ENCODE measurements at regions not wholly inside any gene's neighbourhood (a gene's known extent, or its start where the extent isn't known, plus 50 kb on each side); places are given as distances from the start of the nearest gene placed in this dataset.

- no peak for DNase-seq
These were observed 282.8 kb upstream of the EDNRB start for GRCh38 chr13:78201411-78201810.

GRCh38 chr13:78198821-78199220 is 280.2 kb upstream of the EDNRB start:
- no peak for DNase-seq

- no peak for DNase-seq
These were observed 279.8 kb upstream of the EDNRB start for GRCh38 chr13:78198419-78198818.

- DNase-seq, result no peak
These were observed 278.6 kb upstream of the EDNRB start for GRCh38 chr13:78197231-78197630.

- no peak for DNase-seq
These were observed 276.4 kb upstream of the EDNRB start for GRCh38 chr13:78194904-78195639.

GRCh38 chr13:78193846-78194245 is 275.2 kb upstream of the EDNRB start:
- DNase-seq, result no peak

GRCh38 chr13:78192716-78193115 is 274.1 kb upstream of the EDNRB start:
- no peak for DNase-seq

- DNase-seq, result no peak
These were observed 271.7 kb upstream of the EDNRB start for GRCh38 chr13:78190296-78190695.

- DNase-seq, result no peak
These were observed 269.1 kb upstream of the EDNRB start for GRCh38 chr13:78187781-78188180.

GRCh38 chr13:78185700-78186099 is 267.1 kb upstream of the EDNRB start:
- DNase-seq, result no peak

GRCh38 chr13:78183732-78184131 is 265.1 kb upstream of the EDNRB start:
- DNase-seq, result no peak

GRCh38 chr13:78182813-78183212 is 264.2 kb upstream of the EDNRB start:
- DNase-seq, result no peak

- no peak for DNase-seq
These were observed 258.7 kb upstream of the EDNRB start for GRCh38 chr13:78177306-78177705.

GRCh38 chr13:78176880-78177279 is 258.2 kb upstream of the EDNRB start:
- no peak for DNase-seq

- no peak for DNase-seq
These were observed 250.8 kb upstream of the EDNRB start for GRCh38 chr13:78169386-78169785.

- DNase-seq, result no peak
These were observed 250.3 kb upstream of the EDNRB start for GRCh38 chr13:78168981-78169380.

- no peak for DNase-seq
These were observed 242.6 kb upstream of the EDNRB start for GRCh38 chr13:78161266-78161665.

GRCh38 chr13:78160793-78161192 is 242.2 kb upstream of the EDNRB start:
- no peak for DNase-seq

GRCh38 chr13:78152415-78152814 is 233.8 kb upstream of the EDNRB start:
- no peak for DNase-seq

GRCh38 chr13:78147905-78148304 is 229.3 kb upstream of the EDNRB start:
- no peak for DNase-seq

- no peak for DNase-seq
These were observed 226.6 kb upstream of the EDNRB start for GRCh38 chr13:78145276-78145675.

- no peak for DNase-seq
These were observed 221.1 kb upstream of the EDNRB start for GRCh38 chr13:78139765-78140164.

- DNase-seq, result no peak
These were observed 220.1 kb upstream of the EDNRB start for GRCh38 chr13:78138756-78139155.

GRCh38 chr13:78137404-78138142 is 218.9 kb upstream of the EDNRB start:
- DNase-seq, result peak; percentile 42

GRCh38 chr13:78136966-78137365 is 218.3 kb upstream of the EDNRB start:
- no peak for DNase-seq

All from CD4-positive, alpha-beta T cell treated with Interleukin-17A for 1 hour (primary cell).